GM21390 (cell line): ENCODE measurements at regions not wholly inside any gene's neighbourhood (a gene's known extent, or its start where the extent isn't known, plus 50 kb on each side); places are given as distances from the start of the nearest gene placed in this dataset.

Source experiments
- ATAC-seq: cut with Tn5 transposase; IDR thresholded peaks from one replicate; pipeline ENCODE4 v1.9.1; 2021; ENCODE audit not compliant: unreplicated experiment

DNA sequence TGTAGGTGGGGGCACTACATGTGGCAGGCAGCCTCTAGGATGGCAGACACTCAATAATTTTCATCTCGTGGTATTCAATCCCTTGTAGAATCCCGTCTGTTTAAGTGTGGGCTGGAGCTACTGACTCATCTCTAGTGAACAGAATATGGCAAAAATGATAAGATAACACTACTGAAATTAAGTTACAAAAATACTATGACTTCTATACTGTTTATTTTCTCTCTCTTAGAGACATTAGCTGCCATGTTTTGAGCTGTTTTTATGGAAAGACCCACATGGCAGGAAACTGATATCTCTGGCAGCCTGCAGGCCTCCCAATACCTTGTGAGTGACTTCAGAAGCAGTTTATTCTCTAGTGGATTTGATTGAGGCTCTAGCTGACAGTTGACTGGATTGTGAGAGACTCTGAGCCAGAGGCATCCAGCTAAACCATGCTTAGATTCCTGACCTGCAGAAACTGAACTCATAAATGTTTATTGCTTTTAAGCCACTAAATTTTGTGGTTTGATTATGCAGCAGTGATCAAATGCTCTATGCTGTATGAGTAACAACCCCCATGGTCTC, 298.8 kb upstream of the CTSO start:
- no peak for ATAC-seq

DNA sequence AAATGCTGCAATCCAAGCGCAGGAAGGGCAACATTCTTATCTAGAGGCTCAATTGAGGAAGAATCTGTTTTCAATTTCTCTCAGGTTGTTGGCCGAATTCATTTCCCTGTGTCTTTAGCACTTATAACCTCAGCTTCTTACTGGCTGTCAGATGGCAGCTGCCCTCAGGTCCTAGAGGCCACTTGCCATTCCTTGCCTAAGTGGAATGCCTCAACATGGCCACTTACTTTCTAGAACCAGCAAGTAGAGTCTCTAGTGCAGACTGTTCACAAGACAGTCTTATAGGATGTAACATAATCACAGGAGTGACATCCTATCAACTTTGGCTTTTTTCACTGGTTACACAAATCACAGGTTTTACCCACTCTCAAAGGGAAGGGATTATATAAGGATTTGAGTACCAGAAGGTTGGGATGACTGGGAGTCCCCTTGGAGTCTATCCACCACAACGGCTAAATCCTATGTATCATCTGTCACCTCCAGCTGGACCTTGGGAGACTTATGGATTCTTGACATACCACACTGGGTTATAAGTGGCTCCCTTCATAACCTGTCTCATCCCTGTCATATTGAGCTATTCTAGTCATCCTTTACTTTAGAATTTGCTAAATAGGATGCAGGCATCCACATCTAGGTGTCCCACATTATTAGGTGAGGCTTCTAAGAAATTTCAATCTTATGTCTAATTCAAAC, 297.9 kb upstream of the CTSO start:
- ATAC-seq = no peak

DNA sequence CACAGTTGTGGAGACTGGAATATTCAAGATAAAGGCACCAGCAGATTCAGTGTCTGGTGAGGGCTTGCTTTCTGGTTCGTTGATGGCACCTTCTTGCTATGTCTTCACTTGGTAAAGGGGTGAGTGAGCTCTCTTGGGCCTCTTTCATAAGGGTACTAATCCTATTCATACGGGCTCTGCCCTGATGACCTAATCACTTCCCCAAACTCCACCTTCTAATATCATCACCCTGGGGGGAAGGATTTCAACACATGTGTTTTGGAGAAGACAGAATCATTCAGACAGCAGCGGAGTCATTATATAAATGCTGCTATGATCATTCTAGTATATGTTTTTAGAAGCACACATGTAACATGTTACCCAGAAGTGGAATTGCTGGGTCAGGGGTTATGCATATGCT, 295.3 kb upstream of the CTSO start:
- ATAC-seq = no peak

DNA sequence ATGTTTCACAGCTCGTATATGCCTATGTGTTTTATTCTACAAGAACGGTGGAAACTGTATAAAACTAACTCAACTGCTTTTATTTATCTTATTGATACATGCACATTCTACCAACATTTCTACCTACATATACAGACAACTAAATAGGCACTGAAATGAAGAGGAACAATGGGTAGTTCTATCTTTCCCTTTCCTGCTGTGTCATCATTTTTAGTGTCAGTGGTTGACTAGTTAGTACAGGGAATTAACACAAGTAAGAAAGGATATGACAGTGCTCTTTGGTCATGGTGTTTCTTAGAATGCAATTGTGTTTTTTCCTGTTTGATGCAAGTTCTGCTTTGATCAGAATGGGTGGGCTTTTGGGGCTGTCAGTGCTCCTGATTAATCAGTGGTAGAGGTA, 293.8 kb upstream of the CTSO start:
- no peak for ATAC-seq

DNA sequence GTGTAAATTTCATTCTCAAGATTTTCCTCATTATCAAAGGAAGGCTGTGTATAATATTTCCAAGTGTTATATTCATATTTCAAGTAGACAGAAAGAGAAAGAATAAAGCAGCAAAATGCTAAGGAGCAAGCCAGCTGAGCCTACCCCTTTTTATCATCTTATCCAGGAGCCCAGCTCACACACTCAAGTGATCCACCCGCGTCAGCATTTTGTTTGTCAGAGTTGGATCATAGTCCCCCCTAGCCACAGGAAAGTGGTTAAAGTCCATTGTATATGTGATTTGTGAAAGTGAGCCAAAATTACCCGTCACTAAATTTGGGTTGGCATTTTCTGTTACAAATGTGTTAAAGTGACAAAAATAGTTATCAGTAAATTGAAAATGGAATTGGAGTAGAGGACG, 289.3 kb upstream of the CTSO start:
- ATAC-seq = no peak

DNA sequence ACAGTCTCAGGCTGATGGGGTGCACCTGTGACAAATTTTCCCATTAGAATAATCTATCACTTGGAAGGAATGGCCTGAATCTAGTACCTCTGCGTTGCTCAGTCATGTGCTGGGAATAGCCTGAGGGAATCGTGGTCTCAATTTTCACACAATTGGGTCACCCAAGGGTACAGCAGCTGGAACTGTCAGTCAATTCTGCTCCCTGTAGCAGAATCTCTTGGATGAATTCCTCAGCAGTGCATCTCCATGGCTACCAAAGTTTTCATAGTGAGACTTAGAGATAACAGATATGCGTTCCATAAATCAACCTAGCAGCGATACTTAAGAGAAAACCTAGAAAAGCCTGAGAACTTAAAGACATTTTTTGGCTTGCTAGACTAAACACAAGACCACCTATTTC, 288.7 kb upstream of the CTSO start:
- no peak for ATAC-seq

DNA sequence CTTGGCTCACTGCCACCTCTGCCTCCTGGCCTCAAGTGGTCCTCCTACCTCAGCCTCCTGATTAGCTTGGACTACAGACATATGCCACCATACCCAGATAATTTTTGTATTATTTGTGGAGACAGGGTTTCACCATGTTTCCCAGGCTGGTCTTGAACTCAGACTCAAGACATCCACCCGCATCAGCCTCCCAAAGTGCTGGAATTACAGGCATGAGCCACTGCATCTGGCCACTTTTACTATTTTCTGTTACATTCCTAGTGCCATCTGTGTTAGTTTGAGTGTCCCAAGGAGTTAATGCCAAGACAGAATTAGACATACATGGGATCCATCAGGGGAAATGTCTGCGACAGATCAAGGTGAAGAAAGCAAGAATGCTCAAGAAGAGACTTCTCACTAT, 288.2 kb upstream of the CTSO start:
- no peak for ATAC-seq

DNA sequence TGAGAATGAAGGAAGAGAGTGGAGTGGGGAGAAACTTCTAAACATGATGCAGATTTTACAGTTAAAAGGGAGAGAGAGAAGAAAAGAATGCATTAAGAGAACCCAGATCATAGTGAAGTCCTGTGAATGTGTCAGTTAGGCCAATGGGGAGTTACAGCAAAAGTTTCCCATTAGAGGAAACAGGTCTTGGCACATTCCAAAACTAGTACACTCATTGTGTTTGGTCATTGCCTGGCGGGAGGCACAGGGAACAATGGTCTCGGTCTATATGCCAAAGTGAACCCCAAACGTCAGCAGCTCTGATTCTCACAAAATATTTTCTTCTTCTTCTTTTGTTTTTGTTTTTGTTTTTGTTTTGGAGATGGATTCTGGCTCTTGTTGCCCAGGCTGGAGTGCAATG, 284.5 kb upstream of the CTSO start:
- no peak for ATAC-seq

DNA sequence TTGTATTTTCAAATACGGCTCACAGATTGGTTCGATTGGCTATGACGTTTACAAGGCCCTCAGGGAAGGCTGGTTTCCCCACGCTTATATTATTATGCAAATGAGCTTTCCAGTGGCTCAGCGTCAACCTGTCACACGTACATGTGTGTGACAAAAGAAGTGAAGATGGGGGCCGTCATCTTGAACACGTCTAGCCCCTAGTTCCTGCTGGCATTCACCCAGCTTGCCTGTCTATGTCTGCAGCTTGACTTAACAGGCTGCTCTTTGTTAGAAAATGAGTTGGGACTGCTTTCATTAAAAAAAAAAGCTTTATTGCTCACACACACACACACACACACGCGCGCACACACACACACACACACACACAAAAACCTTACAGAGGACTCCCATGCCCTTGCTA, 283.6 kb upstream of the CTSO start:
- no peak for ATAC-seq

DNA sequence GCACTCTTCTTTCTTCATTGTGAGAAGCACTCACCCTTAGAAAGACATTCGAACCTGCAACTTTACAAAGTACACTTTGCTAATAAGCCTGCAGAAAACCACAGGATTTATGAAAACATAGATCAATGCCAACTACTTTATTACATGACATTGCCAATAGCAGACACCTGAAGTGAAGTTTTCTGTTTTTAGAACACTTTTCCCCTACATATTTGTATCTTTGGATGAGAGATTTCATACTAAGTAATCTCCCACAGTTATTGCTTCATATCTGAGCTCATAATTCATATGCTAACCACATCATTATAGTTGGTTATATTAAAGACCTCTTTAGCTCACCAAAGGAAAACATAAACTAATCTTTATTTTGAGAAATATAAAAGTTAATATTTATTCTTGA, 276.5 kb upstream of the CTSO start:
- ATAC-seq = no peak

DNA sequence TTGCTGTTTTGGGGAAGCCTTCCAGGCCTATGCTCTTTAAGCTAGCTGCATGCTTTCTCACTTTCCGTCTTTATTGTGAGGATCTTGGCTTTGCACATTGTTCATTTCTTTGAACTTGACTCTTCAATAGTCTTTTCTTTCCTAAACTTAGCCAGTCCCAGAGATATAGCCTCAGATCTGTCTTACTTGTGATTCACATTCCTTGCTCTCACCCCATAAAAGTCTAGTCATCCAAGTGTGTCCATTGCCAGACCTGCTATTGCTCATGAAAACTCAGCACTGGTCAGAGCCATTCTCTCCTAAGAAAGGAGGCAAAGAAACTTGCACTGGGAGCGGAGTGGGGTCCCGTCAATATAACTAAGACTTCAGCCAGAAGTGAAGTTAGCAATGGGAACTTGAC, 275.0 kb upstream of the CTSO start:
- no peak for ATAC-seq

DNA sequence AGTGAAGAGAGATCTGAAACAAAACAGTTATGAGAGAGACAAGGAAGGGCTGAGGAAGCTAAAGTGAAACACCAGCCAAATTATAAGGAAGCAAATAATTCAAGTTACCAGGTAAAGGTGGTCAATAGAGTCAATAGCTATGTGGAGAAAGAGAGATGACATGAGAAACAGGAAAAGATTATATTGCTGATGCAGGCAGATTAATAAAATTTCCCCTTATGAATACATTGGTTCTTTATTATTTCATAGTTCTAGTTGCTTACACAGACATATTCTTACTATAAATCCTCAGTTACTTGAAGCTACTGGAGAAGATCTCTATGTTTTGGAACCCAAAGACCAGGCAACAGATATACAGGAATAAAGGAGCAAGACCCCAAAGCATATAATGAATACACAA, 273.7 kb upstream of the CTSO start:
- ATAC-seq = no peak

DNA sequence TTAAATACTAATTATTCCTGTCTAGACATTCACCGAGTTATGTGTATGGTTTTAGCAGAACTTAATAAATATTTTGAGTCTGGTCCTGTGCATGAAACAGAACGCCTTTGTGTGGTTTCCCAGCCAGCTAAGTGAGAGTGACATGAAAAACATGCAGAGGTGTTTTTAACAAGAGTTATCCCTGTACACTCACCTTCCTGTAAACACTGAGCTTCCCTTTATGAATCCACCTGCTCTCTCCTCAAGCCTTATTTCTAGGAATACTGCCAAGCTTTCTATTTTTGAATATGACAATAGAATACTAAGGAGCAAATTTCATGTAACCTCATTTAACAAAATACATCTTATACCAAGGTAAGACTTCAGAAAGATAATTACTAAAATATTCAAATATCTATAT, 270.3 kb upstream of the CTSO start:
- no peak for ATAC-seq

DNA sequence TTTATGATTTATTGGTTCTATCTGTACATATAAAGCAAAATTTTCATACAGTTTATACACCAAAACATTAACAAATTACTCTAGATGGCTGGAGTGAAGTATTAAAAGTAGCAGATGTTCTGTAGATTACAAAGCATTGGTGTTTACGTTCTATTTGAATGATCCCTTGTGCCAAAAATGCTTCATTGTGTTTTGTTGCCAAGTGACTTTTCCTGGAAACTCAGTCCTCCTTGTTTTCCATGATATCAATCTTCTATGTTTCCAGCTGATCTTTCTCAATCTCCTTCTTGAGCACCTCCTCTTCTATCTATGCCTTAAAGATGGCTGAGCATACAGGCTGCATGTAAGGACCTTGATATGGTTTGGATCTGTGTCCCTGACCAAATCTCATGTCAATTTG, 263.6 kb upstream of the CTSO start:
- no peak for ATAC-seq

DNA sequence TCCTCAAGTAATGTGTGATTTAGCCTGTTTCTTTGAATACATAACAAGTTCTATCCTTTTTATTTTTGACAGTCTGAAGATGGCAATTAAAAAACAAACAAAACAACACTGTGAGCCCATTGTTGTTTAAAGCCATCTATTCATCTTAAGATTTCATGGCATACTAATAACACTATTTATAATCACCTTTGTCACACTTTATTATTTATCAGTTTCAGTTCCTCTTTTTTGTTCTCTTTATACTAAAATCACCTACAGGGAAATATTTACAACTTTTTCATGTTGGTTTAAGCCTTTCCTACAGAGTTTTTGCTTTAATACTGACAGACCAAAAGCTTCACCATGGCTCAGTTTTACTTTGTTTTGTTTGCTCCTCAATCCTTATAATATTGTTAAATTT, 247.4 kb upstream of the CTSO start:
- ATAC-seq = peak; percentile 95

DNA sequence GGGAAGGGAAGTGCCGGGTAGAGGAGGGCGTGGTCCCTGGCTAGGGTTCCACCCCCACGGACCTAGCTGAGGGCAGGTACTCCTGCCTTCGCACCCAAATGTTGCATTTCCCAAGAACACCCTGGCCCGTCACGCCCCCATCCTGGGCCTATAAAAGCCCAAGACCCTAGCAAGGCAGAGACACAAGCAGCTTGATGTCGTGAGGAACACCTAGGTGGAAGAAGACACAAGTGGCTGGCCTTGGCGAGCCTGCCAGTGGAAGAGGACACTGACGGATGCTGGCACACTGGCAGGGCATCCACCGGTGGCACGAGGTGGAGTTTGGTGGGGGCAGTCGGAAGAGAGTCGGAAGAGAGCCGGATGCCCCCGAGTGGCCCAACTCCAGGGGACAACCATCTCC, 244.8 kb upstream of the CTSO start:
- no peak for ATAC-seq

DNA sequence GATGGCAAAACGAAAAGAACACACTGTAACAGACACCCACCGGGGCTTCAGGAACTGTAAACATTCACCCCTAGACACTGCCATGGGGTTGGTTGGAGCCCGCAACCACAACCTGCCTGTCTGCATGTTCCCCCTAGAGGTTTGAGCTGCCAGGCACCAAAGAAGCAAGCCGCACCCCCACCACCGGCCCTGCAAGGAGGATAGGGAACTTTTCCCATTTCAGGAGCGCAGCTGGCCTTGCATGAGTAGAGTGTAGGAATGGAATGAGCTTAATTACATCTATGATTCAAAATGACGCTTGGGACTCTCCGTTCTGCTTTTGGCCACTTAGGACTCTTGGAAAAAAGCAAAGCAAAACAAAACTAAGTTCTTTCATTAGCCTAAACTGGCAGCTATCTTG, 243.6 kb upstream of the CTSO start:
- no peak for ATAC-seq

DNA sequence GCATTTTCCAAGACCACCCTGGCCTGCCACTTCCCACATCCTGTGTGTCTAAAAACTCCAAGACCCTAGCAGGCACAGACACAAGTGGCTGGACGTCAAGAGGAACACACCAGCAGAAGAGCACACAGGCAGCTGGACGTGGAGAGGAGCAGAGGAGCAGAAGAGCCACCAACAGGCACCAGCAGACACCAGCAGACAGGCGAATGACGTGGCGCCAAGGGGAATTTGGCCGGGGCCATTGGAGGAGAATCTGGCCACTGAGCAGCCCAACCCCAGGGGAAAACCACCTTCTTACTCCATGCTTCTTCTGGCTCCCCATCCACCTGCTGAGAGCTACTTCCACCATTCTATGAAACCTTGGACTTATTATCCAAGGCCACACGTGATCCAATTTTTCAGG, 243.1 kb upstream of the CTSO start:
- ATAC-seq = no peak

DNA sequence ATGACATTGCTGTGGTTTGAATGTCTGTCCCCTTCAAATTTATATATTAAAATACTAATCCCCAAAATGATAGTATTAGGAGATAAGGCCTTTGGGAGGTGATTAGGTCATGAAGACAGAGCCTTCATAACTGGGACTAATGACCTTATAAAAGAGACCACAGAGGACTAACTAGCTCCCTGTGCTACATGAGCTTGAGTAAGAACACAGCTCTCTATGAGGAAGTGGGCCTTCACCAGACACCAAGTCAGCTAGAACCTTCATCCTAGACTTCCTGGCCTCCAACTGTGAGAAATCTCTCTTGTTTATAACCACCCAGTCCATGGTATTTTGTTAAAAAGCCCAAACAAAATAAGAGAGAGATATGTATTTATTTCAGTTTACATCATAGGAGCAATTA, 242.2 kb upstream of the CTSO start:
- peak; percentile 85 for ATAC-seq

DNA sequence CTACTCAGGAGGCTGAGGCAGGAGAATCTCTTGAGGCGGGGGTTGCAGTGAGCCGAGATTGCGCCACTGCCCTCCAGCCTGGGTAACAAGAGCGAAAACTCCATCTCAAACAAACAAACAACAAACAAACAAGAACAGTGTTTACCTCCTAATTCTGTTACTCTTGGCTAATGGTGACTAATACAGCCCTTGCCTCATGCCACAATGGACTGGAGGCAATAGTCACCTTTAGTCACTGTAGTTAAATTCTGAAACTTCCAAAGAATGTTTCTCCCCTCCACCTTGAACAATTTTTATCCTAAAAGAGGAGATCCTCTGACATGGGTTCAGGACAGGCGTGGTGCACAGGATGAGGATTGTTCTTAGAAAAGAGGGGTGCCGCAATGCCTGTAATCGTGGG, 241.2 kb upstream of the CTSO start:
- ATAC-seq = no peak

DNA sequence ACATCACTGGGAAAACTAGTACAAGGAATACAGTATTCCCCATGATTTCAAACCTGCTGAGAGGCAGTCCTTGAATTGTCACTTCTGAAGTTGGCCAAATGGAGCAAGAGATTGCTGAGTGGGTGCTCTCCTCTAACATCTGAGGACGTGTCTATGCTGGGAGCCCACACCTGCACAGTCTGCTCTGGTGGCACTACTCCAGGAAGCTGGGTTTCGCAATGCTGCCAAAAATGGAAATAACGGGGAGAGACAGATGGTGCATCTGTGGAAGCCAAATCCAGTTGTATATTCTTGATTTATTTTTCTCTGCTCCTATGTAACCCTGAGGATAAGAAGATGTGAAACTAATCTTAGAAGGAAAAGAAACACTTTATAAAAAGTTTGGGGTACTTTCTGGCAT, 240.1 kb upstream of the CTSO start:
- ATAC-seq = no peak

DNA sequence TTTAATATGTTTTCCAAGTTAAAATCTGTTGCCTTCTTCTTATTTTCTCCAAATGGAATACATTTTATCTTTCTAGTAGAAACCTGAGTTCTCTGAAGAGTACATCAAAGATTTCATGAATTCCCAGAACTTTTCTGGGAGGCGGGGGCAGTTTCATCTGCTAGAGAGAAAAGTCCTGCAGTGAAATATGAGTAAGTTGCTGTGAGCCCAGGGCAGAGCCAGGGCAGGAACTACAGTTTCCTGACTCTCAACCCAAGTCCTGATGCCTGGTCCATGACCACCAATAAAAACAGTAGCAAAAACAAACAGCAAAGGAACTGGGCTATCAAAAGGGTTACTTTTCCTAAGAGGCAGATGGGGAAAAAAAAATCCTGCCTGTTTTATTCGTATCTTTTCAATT, 239.4 kb upstream of the CTSO start:
- no peak for ATAC-seq

DNA sequence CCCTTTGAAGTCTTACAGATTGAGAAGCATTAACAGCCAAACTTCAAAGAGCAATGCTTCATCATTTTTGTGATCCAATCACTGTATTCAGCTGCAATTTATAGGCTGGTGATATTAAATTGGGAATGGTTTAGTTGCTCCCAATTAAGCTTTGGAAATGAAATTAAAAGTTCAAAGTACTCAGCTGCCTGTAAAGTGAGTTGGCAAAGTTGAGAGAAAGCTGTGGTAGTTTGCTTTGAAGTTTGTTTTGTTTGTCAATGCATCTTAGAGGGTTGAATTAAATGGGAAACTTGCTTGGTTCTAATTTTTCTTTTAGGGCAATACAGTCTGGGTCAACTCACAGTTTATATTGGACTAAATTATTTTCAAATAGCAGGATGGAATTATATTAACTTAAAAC, 238.4 kb upstream of the CTSO start:
- no peak for ATAC-seq
